GM23338 (cell line): ENCODE measurements at regions not wholly inside any gene's neighbourhood (a gene's known extent, or its start where the extent isn't known, plus 50 kb on each side); places are given as distances from the start of the nearest gene placed in this dataset.

ENCODE experiments used
- ATAC-seq: fragments of 200-7000 bp; cut with Tn5 transposase; 3 replicates; pipeline ENCODE4 v1.9.1; 2020
- DNase-seq: peaks from one replicate; pipeline ENCODE4 v3.0.0-alpha.2; 2015; ENCODE audit warnings: low spot score
- H2AFZ ChIP-seq: fragments of 200-600 bp; sonication (generic); 2 replicates; pipeline ENCODE4 v1.8.0; 2016; ENCODE audit warnings: antibody characterized with exemption, mild to moderate bottlenecking, moderate library complexity
- H3F3A ChIP-seq: fragments of 200-600 bp; sonication (generic); replicated peaks from 2 replicates; pipeline ENCODE4 v1.8.0; 2017; ENCODE audit warnings: antibody characterized with exemption, mixed run types, low read depth
- H3K27ac ChIP-seq: fragments of 200-600 bp; sonication (generic); 2 replicates; pipeline ENCODE4 v1.6.1; 2016; ENCODE audit warnings: low read depth
- H3K27me3 ChIP-seq: fragments of 200-600 bp; sonication (generic); 2 replicates; pipeline ENCODE4 v1.8.0; 2016; ENCODE audit warnings: mild to moderate bottlenecking, mixed run types, moderate library complexity; ENCODE audit not compliant: insufficient read depth
- H3K36me3 ChIP-seq: fragments of 200-600 bp; sonication (generic); 2 replicates; pipeline ENCODE4 v1.8.0; 2016; ENCODE audit warnings: mild to moderate bottlenecking; ENCODE audit not compliant: insufficient read depth
- H3K4me1 ChIP-seq: fragments of 200-600 bp; sonication (generic); 2 replicates; pipeline ENCODE4 v1.8.0; 2016; ENCODE audit warnings: mild to moderate bottlenecking, moderate library complexity; ENCODE audit not compliant: insufficient read depth
- H3K4me2 ChIP-seq: fragments of 200-600 bp; sonication (generic); 2 replicates; pipeline ENCODE4 v1.7.1; 2017; ENCODE audit warnings: mixed run types
- H3K4me3 ChIP-seq: fragments of 200-600 bp; sonication (generic); 2 replicates; pipeline ENCODE4 v1.6.1; 2016; ENCODE audit warnings: mixed run types
- H3K79me2 ChIP-seq: fragments of 200-600 bp; sonication (generic); replicated peaks from 2 replicates; pipeline ENCODE4 v1.8.0; 2017; ENCODE audit warnings: mild to moderate bottlenecking; ENCODE audit not compliant: insufficient read depth
- H3K9me2 ChIP-seq: fragments of 200-600 bp; sonication (generic); 2 replicates; pipeline ENCODE4 v1.8.0; 2017; ENCODE audit not compliant: insufficient read depth
- H4K20me1 ChIP-seq: fragments of 200-600 bp; sonication (generic); replicated peaks from 2 replicates; pipeline ENCODE4 v1.8.0; 2017; ENCODE audit warnings: mild to moderate bottlenecking; ENCODE audit not compliant: insufficient read depth
- H3K27ac Mint-ChIP-seq: 2 replicates; pipeline ENCODE4 v1.8.0; 2020; ENCODE audit warnings: inconsistent platforms, mild to moderate bottlenecking, moderate library complexity, mixed read lengths
- H3K27me3 Mint-ChIP-seq: 3 replicates; pipeline ENCODE4 v1.8.0; 2022; ENCODE audit warnings: low read depth, mild to moderate bottlenecking, moderate library complexity, mixed read lengths, inconsistent platforms; ENCODE audit not compliant: insufficient read depth, poor library complexity
- H3K36me3 Mint-ChIP-seq: 3 replicates; pipeline ENCODE4 v1.8.0; 2021; ENCODE audit warnings: low read depth, mild to moderate bottlenecking, inconsistent platforms, moderate library complexity, mixed read lengths
- H3K4me1 Mint-ChIP-seq: 3 replicates; pipeline ENCODE4 v1.8.0; 2020; ENCODE audit warnings: mild to moderate bottlenecking, inconsistent platforms, mixed read lengths
- H3K4me3 Mint-ChIP-seq: 3 replicates; pipeline ENCODE4 v1.8.0; 2021; ENCODE audit warnings: moderate library complexity, mild to moderate bottlenecking, inconsistent platforms, mixed read lengths
- H3K9me3 Mint-ChIP-seq: 3 replicates; pipeline ENCODE4 v1.8.0; 2020; ENCODE audit warnings: moderate library complexity, mild to moderate bottlenecking, inconsistent platforms, mixed read lengths
- CREB1 ChIP-seq: fragments of 250-450 bp; sonication (Bioruptor Pico); IDR thresholded peaks from 2 replicates; pipeline ENCODE4 v1.5.0; 2020; ENCODE audit warnings: low read depth, mild to moderate bottlenecking, moderate library complexity
- EZH2 ChIP-seq: fragments of 200-600 bp; sonication (generic); IDR thresholded peaks from one replicate; pipeline ENCODE4 v1.8.0; 2017; ENCODE audit warnings: antibody characterized with exemption, mild to moderate bottlenecking, low read depth; ENCODE audit not compliant: unreplicated experiment
- EZH2phosphoT487 ChIP-seq: fragments of 200-600 bp; sonication (generic); IDR thresholded peaks from one replicate; pipeline ENCODE4 v1.8.1; 2018; ENCODE audit warnings: antibody characterized with exemption; ENCODE audit not compliant: unreplicated experiment
- ZNF114 ChIP-seq: fragments of 250-450 bp; sonication (Bioruptor Pico); IDR thresholded peaks from 2 replicates; pipeline ENCODE4 v1.5.0; 2020; ENCODE audit warnings: mild to moderate bottlenecking, moderate library complexity
- ZNF331 ChIP-seq: fragments of 250-450 bp; sonication (Bioruptor Pico); IDR thresholded peaks from 2 replicates; pipeline ENCODE4 v1.5.0; 2020; ENCODE audit warnings: low read depth, mild to moderate bottlenecking, moderate library complexity
- TF ChIP-seq, protein P1 (sequence below): IDR thresholded peaks from one replicate; pipeline ENCODE4 v1.6.1; 2018; ENCODE audit warnings: antibody characterized with exemption; ENCODE audit not compliant: unreplicated experiment
- TF ChIP-seq, protein P2 (sequence below), 2 experiments: fragments of 200-600 bp in 1 of 2; sonication (generic) in 1 of 2; conservative IDR thresholded peaks; 2 replicates each; pipeline versions ENCODE4 v1.5.1 to v1.6.1; 2016 to 2017; ENCODE audit warnings: antibody characterized with exemption in 2 of 2, low read depth in 2 of 2, mild to moderate bottlenecking in 2 of 2, moderate library complexity in 1 of 2
- TF ChIP-seq, protein P3 (sequence below): IDR thresholded peaks from 2 replicates; pipeline ENCODE4 v1.6.1; 2016; ENCODE audit warnings: antibody characterized with exemption

DNA sequence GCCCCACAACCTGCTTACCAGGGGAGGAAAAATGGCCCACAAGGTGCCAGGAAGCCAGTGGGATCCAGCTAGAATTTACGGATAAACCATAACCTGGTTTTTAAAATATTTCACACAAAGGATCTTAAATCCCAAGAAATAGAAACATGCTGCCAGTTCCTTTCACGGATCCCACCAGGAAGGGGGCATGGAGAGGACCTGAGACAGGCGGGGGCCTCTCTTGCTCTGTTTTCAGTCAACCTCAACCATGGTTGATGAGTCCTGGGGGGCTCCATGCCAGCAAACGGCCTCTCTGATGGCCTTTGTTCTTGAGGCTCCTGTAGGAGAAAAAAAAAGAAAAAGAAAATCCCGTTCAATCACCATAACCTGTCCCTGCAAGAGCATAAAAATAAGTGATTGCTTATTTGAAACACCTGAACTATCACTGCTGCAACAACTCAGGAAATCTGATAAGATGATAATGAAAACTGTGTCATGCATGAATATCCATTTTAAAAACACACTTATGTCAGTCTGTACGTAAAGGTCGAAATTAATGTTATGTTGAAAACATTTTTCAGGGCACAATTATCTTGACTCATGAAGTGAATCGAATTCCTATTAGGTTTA is 125.8 kb upstream of the CST7 start:
- Histone ChIP-seq H2AFZ (no peak overlapping the region), H3K27ac (no peak overlapping the region), H3K79me2 (no peaks in the 10 kb centered on the region), H3K27me3 (no peaks in the 10 kb centered on the region), H3K4me3 (no peak overlapping the region), H3K9me2 (no peaks in the 10 kb centered on the region; the same call in 1 of the 2 replicates), H3K36me3 (no peaks in the 10 kb centered on the region), H3K4me2 (no peak overlapping the region), H3K4me1 (no peaks in the 10 kb centered on the region), H3F3A (no peaks in the 10 kb centered on the region), H4K20me1 (no peaks in the 10 kb centered on the region)
- ATAC-seq (no peak), DNase-seq (no peak)
- H3K27ac Mint-ChIP-seq: no peak overlapping the region
- no peaks in the 10 kb centered on the region; the same call in 2 of the 3 replicates for H3K9me3 Mint-ChIP-seq
- peaks cover 2% of the 10 kb centered on the region for H3K27me3 Mint-ChIP-seq
- TF ChIP-seq ZNF331 (CRISPR knock-in tag) (no peak), EZH2phosphoT487 (no peak), EZH2 (no peak), CREB1 (no peak), ZNF114 (CRISPR knock-in tag) (no peak)
- TF ChIP-seq, protein P1, sequence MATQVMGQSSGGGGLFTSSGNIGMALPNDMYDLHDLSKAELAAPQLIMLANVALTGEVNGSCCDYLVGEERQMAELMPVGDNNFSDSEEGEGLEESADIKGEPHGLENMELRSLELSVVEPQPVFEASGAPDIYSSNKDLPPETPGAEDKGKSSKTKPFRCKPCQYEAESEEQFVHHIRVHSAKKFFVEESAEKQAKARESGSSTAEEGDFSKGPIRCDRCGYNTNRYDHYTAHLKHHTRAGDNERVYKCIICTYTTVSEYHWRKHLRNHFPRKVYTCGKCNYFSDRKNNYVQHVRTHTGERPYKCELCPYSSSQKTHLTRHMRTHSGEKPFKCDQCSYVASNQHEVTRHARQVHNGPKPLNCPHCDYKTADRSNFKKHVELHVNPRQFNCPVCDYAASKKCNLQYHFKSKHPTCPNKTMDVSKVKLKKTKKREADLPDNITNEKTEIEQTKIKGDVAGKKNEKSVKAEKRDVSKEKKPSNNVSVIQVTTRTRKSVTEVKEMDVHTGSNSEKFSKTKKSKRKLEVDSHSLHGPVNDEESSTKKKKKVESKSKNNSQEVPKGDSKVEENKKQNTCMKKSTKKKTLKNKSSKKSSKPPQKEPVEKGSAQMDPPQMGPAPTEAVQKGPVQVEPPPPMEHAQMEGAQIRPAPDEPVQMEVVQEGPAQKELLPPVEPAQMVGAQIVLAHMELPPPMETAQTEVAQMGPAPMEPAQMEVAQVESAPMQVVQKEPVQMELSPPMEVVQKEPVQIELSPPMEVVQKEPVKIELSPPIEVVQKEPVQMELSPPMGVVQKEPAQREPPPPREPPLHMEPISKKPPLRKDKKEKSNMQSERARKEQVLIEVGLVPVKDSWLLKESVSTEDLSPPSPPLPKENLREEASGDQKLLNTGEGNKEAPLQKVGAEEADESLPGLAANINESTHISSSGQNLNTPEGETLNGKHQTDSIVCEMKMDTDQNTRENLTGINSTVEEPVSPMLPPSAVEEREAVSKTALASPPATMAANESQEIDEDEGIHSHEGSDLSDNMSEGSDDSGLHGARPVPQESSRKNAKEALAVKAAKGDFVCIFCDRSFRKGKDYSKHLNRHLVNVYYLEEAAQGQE: no peak
- TF ChIP-seq, protein P2, sequence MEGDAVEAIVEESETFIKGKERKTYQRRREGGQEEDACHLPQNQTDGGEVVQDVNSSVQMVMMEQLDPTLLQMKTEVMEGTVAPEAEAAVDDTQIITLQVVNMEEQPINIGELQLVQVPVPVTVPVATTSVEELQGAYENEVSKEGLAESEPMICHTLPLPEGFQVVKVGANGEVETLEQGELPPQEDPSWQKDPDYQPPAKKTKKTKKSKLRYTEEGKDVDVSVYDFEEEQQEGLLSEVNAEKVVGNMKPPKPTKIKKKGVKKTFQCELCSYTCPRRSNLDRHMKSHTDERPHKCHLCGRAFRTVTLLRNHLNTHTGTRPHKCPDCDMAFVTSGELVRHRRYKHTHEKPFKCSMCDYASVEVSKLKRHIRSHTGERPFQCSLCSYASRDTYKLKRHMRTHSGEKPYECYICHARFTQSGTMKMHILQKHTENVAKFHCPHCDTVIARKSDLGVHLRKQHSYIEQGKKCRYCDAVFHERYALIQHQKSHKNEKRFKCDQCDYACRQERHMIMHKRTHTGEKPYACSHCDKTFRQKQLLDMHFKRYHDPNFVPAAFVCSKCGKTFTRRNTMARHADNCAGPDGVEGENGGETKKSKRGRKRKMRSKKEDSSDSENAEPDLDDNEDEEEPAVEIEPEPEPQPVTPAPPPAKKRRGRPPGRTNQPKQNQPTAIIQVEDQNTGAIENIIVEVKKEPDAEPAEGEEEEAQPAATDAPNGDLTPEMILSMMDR (conservative IDR thresholded peaks at IDR 0.05; ENCODE audit: low read depth in 2 of 2): no peak
- TF ChIP-seq, protein P3, sequence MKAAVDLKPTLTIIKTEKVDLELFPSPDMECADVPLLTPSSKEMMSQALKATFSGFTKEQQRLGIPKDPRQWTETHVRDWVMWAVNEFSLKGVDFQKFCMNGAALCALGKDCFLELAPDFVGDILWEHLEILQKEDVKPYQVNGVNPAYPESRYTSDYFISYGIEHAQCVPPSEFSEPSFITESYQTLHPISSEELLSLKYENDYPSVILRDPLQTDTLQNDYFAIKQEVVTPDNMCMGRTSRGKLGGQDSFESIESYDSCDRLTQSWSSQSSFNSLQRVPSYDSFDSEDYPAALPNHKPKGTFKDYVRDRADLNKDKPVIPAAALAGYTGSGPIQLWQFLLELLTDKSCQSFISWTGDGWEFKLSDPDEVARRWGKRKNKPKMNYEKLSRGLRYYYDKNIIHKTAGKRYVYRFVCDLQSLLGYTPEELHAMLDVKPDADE: no peak
- H3K4me3 Mint-ChIP-seq: no peak overlapping the region
- H3K36me3 Mint-ChIP-seq: no peaks in the 10 kb centered on the region
- no peaks in the 10 kb centered on the region for H3K4me1 Mint-ChIP-seq
